Sigmoid colon (tissue), 3 donors: ENCODE measurements at regions not wholly inside any gene's neighbourhood (a gene's known extent, or its start where the extent isn't known, plus 50 kb on each side); places are given as distances from the start of the nearest gene placed in this dataset.

Experiments
- CTCF ChIP-seq, 4 experiments: fragments of 450-650 bp in 3 of 4; fragments of 200-600 bp in 1 of 4; IDR thresholded peaks; one replicate each; pipeline ENCODE4 v1.5.1; 2016 to 2019; ENCODE audit warnings: antibody characterized with exemption in 4 of 4, mild to moderate bottlenecking in 3 of 4, moderate library complexity in 2 of 4
- POLR2A ChIP-seq, 2 donors: fragments of 450-650 bp; IDR thresholded peaks; one replicate each; pipeline ENCODE4 v1.6.1; 2016; ENCODE audit warnings: antibody characterized with exemption in 2 of 2, mild to moderate bottlenecking in 2 of 2, moderate library complexity in 2 of 2

GRCh38 chr2:183937220-183937619 lies 661.1 kb upstream of the ZNF804A start:
- no peak for TF ChIP-seq CTCF (IDR thresholded peaks at IDR 0.05)
- TF ChIP-seq POLR2A (IDR thresholded peaks at IDR 0.05) = no peak
